ENCODE measurements at regions not wholly inside any gene's neighbourhood (a gene's known extent, or its start where the extent isn't known, plus 50 kb on each side); places are given as distances from the start of the nearest gene placed in this dataset.

DNA sequence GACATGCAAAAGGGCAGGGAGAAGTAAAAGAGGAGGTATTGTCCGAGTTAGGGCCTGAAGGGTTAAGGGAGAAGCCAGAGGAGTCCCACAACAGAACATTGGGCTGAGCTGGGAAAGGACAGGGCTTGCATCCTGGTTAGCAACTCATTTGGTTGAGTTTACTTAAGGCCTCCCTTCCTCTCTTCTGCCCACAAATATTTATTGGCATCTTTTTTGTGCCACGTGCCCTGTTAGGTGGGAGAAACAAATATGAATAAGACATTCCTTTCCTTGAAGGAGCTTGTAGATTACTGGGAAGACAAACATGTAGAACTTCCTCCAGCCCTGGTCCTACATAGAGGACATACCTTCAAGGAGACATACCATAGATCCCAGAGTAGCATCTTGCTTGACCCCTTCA is 53.0 kb upstream of the PRELP start:
- TF ChIP-seq, protein P1, sequence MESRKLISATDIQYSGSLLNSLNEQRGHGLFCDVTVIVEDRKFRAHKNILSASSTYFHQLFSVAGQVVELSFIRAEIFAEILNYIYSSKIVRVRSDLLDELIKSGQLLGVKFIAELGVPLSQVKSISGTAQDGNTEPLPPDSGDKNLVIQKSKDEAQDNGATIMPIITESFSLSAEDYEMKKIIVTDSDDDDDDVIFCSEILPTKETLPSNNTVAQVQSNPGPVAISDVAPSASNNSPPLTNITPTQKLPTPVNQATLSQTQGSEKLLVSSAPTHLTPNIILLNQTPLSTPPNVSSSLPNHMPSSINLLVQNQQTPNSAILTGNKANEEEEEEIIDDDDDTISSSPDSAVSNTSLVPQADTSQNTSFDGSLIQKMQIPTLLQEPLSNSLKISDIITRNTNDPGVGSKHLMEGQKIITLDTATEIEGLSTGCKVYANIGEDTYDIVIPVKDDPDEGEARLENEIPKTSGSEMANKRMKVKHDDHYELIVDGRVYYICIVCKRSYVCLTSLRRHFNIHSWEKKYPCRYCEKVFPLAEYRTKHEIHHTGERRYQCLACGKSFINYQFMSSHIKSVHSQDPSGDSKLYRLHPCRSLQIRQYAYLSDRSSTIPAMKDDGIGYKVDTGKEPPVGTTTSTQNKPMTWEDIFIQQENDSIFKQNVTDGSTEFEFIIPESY (IDR thresholded peaks at IDR 0.05): no peak
- TF ChIP-seq, protein P2, sequence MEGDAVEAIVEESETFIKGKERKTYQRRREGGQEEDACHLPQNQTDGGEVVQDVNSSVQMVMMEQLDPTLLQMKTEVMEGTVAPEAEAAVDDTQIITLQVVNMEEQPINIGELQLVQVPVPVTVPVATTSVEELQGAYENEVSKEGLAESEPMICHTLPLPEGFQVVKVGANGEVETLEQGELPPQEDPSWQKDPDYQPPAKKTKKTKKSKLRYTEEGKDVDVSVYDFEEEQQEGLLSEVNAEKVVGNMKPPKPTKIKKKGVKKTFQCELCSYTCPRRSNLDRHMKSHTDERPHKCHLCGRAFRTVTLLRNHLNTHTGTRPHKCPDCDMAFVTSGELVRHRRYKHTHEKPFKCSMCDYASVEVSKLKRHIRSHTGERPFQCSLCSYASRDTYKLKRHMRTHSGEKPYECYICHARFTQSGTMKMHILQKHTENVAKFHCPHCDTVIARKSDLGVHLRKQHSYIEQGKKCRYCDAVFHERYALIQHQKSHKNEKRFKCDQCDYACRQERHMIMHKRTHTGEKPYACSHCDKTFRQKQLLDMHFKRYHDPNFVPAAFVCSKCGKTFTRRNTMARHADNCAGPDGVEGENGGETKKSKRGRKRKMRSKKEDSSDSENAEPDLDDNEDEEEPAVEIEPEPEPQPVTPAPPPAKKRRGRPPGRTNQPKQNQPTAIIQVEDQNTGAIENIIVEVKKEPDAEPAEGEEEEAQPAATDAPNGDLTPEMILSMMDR (IDR thresholded peaks at IDR 0.05; ENCODE audit: low read depth, low read length, missing input control): no peak
- TF ChIP-seq FOXA2 (IDR thresholded peaks at IDR 0.05) (no peak), SP1 (IDR thresholded peaks at IDR 0.05) (no peak), GABPA (IDR thresholded peaks at IDR 0.05 in 1 of 2, conservative IDR thresholded peaks at IDR 0.05 in 1 of 2) (no peak), HNF4A (conservative IDR thresholded peaks at IDR 0.05) (no peak), RXRA (IDR thresholded peaks at IDR 0.05) (no peak), EGR1 (IDR thresholded peaks at IDR 0.05; ENCODE audit: low read depth in 2 of 2) (no peak)
- Histone ChIP-seq H3K9ac (ENCODE audit: low read depth in 1 of 2, low read length in 2 of 2) (no peak overlapping the region), H3K9me3 (ENCODE audit: control insufficient read depth in 4 of 4, low read length in 3 of 4) (no peaks in the 10 kb centered on the region), H3K36me3 (ENCODE audit: control insufficient read depth in 4 of 4, insufficient read depth in 3 of 4, low read depth in 1 of 4, low read length in 3 of 4) (no peaks in the 10 kb centered on the region), H3K27me3 (ENCODE audit: control insufficient read depth in 4 of 4, insufficient read depth in 4 of 4, low read length in 3 of 4) (peaks cover 0 to 3% (median 0%) of the 10 kb centered on the region in 4 donors), H3K4me1 (ENCODE audit: control insufficient read depth in 4 of 4, insufficient read depth in 4 of 4, low read length in 3 of 4) (no peaks in the 10 kb centered on the region), H3K4me3 (ENCODE audit: low read depth in 1 of 3, low read length in 3 of 3) (no peak overlapping the region), H3K27ac (ENCODE audit: low read depth in 1 of 2, low read length in 2 of 2) (no peak overlapping the region)
- no peak for DNase-seq (ENCODE audit: low spot score)
- WGBS: 77% methylated on average over 2 of the region's 2 CpGs

DNA sequence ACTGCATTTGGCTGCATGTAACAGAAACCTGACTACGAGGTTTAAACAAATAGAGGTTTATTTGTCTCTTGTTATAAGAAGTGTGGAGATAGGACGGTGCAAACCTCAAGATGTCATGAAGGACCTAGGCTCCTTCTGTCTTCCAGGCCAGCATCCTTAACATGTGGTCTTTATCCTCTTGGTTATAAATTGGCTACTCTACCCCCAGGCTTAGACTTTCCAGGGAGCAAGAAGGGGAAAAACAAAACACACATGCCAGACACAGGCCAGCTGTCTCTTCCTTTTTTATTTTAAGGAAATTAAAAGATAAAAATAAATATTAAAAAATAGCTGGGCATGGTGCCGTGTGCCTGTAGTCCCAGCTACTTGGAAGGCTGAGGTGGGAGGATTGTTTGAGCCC is 51.3 kb upstream of the PRELP start:
- WGBS: 78% methylated on average over 3 of the region's 3 CpGs
- H3K9me3 ChIP-seq (ENCODE audit: control insufficient read depth in 4 of 4, low read length in 3 of 4): no peaks in the 10 kb centered on the region
- H3K36me3 ChIP-seq (ENCODE audit: control insufficient read depth in 4 of 4, insufficient read depth in 3 of 4, low read depth in 1 of 4, low read length in 3 of 4): no peaks in the 10 kb centered on the region
- H3K4me1 ChIP-seq (ENCODE audit: control insufficient read depth in 4 of 4, insufficient read depth in 4 of 4, low read length in 3 of 4): no peaks in the 10 kb centered on the region
- H3K27ac ChIP-seq (ENCODE audit: low read depth in 1 of 2, low read length in 2 of 2): no peak overlapping the region
- no peak overlapping the region for H3K9ac ChIP-seq (ENCODE audit: low read depth in 1 of 2, low read length in 2 of 2)
- peaks cover 0 to 6% (median 0%) of the 10 kb centered on the region in 4 donors for H3K27me3 ChIP-seq (ENCODE audit: control insufficient read depth in 4 of 4, insufficient read depth in 4 of 4, low read length in 3 of 4)
- no peak overlapping the region for H3K4me3 ChIP-seq (ENCODE audit: low read depth in 1 of 3, low read length in 3 of 3)
- TF ChIP-seq YY1 (IDR thresholded peaks at IDR 0.05): no peak
- TF ChIP-seq, protein P1 (IDR thresholded peaks at IDR 0.05): no peak
- TF ChIP-seq, protein P3, sequence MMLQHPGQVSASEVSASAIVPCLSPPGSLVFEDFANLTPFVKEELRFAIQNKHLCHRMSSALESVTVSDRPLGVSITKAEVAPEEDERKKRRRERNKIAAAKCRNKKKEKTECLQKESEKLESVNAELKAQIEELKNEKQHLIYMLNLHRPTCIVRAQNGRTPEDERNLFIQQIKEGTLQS (IDR thresholded peaks at IDR 0.05): no peak
- no peak for TF ChIP-seq SP1 (IDR thresholded peaks at IDR 0.05)
- no peak for TF ChIP-seq HNF4G (IDR thresholded peaks at IDR 0.05)
- no peak for DNase-seq (ENCODE audit: low spot score)

Data from liver (tissue), 8 donors.